IPS DF 6.9 (cell line): ENCODE measurements at regions not wholly inside any gene's neighbourhood (a gene's known extent, or its start where the extent isn't known, plus 50 kb on each side); places are given as distances from the start of the nearest gene placed in this dataset.

Source experiments
- DNase-seq: peaks from one replicate; pipeline ENCODE4 v3.0.0-alpha.2; 2013; ENCODE audit warnings: low read depth, low spot score
- H3K27ac ChIP-seq: one replicate; pipeline ENCODE4 v1.5.1; 2013; ENCODE audit warnings: low read length, control low read depth
- H3K27me3 ChIP-seq: 2 replicates; pipeline ENCODE4 v1.6.1; 2013; ENCODE audit warnings: mild to moderate bottlenecking, low read length; ENCODE audit not compliant: control insufficient read depth, insufficient read depth
- H3K36me3 ChIP-seq: 2 replicates; pipeline ENCODE4 v1.6.1; 2013; ENCODE audit warnings: low read length; ENCODE audit not compliant: control insufficient read depth, insufficient read depth
- H3K4me1 ChIP-seq: 2 replicates; pipeline ENCODE4 v1.6.1; 2013; ENCODE audit warnings: low read length; ENCODE audit not compliant: control insufficient read depth, insufficient read depth
- H3K4me3 ChIP-seq: 2 replicates; pipeline ENCODE4 v1.5.1; 2013; ENCODE audit warnings: mild to moderate bottlenecking, low read length
- H3K9me3 ChIP-seq: 2 replicates; pipeline ENCODE4 v1.6.1; 2013; ENCODE audit warnings: low read length, inconsistent platforms; ENCODE audit not compliant: control insufficient read depth, insufficient read depth
- WGBS: extraction: QIAGEN DNeasy Blood & Tissue Kit; methylation state at CpG from one replicate; pipeline ENCODE4 v1.1.7; 2013; ENCODE audit warnings: mixed read lengths, missing lambda C conversion rate; ENCODE audit not compliant: insufficient read length, insufficient coverage; 5-methylcytosine and 5-hydroxymethylcytosine counted together

- H3K36me3 ChIP-seq: no peaks in the 10 kb centered on the region
- no peak overlapping the region for H3K4me3 ChIP-seq
- no peaks in the 10 kb centered on the region for H3K27me3 ChIP-seq
- no peak overlapping the region for H3K27ac ChIP-seq
- no peak for DNase-seq
- H3K4me1 ChIP-seq: no peaks in the 10 kb centered on the region
- H3K9me3 ChIP-seq: no peaks in the 10 kb centered on the region
- no CpG with 5 or more reads among the region's 2 CpGs for WGBS
Observed at GRCh38 chr9:80012557-80013330, 441.0 kb downstream of the TLE4 start.

- H3K27ac ChIP-seq: no peak overlapping the region
- no peaks in the 10 kb centered on the region for H3K4me1 ChIP-seq
- WGBS: no CpG with 5 or more reads among the region's 3 CpGs
- no peaks in the 10 kb centered on the region for H3K36me3 ChIP-seq
- H3K4me3 ChIP-seq: no peak overlapping the region
- no peaks in the 10 kb centered on the region for H3K27me3 ChIP-seq
- no peaks in the 10 kb centered on the region for H3K9me3 ChIP-seq
- DNase-seq: no peak
Observed at GRCh38 chr9:80009204-80009603, 437.4 kb downstream of the TLE4 start.

GRCh38 chr9:80004714-80005113 is 432.9 kb downstream of the TLE4 start:
- no peaks in the 10 kb centered on the region for H3K4me1 ChIP-seq
- no peak overlapping the region for H3K4me3 ChIP-seq
- no peaks in the 10 kb centered on the region for H3K9me3 ChIP-seq
- no peak for DNase-seq
- no peaks in the 10 kb centered on the region for H3K27me3 ChIP-seq
- no peak overlapping the region for H3K27ac ChIP-seq
- H3K36me3 ChIP-seq: no peaks in the 10 kb centered on the region

- Histone ChIP-seq H3K4me3 (no peak overlapping the region), H3K9me3 (no peaks in the 10 kb centered on the region), H3K4me1 (no peaks in the 10 kb centered on the region), H3K36me3 (no peaks in the 10 kb centered on the region), H3K27me3 (no peaks in the 10 kb centered on the region), H3K27ac (no peak overlapping the region)
- DNase-seq: no peak
- no CpG with 5 or more reads among the region's 1 CpG for WGBS
Observed at GRCh38 chr9:79990536-79990935, 418.8 kb downstream of the TLE4 start.

- Histone ChIP-seq H3K27me3 (no peaks in the 10 kb centered on the region), H3K27ac (no peak overlapping the region), H3K9me3 (no peaks in the 10 kb centered on the region), H3K4me3 (no peak overlapping the region), H3K4me1 (no peaks in the 10 kb centered on the region), H3K36me3 (no peaks in the 10 kb centered on the region)
- no peak for DNase-seq
- WGBS: no CpG with 5 or more reads among the region's 7 CpGs
Observed at GRCh38 chr9:79989079-79989478, 417.3 kb downstream of the TLE4 start.

- no CpG with 5 or more reads among the region's 1 CpG for WGBS
- Histone ChIP-seq H3K27me3 (no peaks in the 10 kb centered on the region), H3K36me3 (no peaks in the 10 kb centered on the region), H3K27ac (no peak overlapping the region), H3K4me1 (no peaks in the 10 kb centered on the region), H3K9me3 (no peaks in the 10 kb centered on the region), H3K4me3 (no peak overlapping the region)
- no peak for DNase-seq
Observed at GRCh38 chr9:79988126-79988525, 416.4 kb downstream of the TLE4 start.

- Histone ChIP-seq H3K4me3 (no peak overlapping the region), H3K36me3 (no peaks in the 10 kb centered on the region), H3K4me1 (no peaks in the 10 kb centered on the region), H3K27ac (no peak overlapping the region), H3K27me3 (no peaks in the 10 kb centered on the region), H3K9me3 (no peaks in the 10 kb centered on the region)
- WGBS: no CpG with 5 or more reads among the region's 5 CpGs
- DNase-seq: no peak
Observed at GRCh38 chr9:79986437-79986836, 414.7 kb downstream of the TLE4 start.

GRCh38 chr9:79985772-79986171 is 414.0 kb downstream of the TLE4 start:
- H3K27me3 ChIP-seq: no peaks in the 10 kb centered on the region
- no peak overlapping the region for H3K27ac ChIP-seq
- no peaks in the 10 kb centered on the region for H3K36me3 ChIP-seq
- WGBS: no CpG with 5 or more reads among the region's 5 CpGs
- H3K9me3 ChIP-seq: no peaks in the 10 kb centered on the region
- no peak overlapping the region for H3K4me3 ChIP-seq
- DNase-seq: no peak
- no peaks in the 10 kb centered on the region for H3K4me1 ChIP-seq

- no peak overlapping the region for H3K27ac ChIP-seq
- no peaks in the 10 kb centered on the region for H3K27me3 ChIP-seq
- H3K4me1 ChIP-seq: no peaks in the 10 kb centered on the region
- H3K9me3 ChIP-seq: no peaks in the 10 kb centered on the region
- no peak overlapping the region for H3K4me3 ChIP-seq
- no CpG with 5 or more reads among the region's 7 CpGs for WGBS
- no peak for DNase-seq
- no peaks in the 10 kb centered on the region for H3K36me3 ChIP-seq
Observed at GRCh38 chr9:79985264-79985663, 413.5 kb downstream of the TLE4 start.

- Histone ChIP-seq H3K27ac (no peak overlapping the region), H3K9me3 (no peaks in the 10 kb centered on the region), H3K4me3 (no peak overlapping the region), H3K27me3 (no peaks in the 10 kb centered on the region), H3K36me3 (no peaks in the 10 kb centered on the region), H3K4me1 (no peaks in the 10 kb centered on the region)
- no peak for DNase-seq
- no CpG with 5 or more reads among the region's 4 CpGs for WGBS
Observed at GRCh38 chr9:79984429-79985067, 412.8 kb downstream of the TLE4 start.

GRCh38 chr9:79980432-79980831 is 408.7 kb downstream of the TLE4 start:
- Histone ChIP-seq H3K36me3 (no peaks in the 10 kb centered on the region), H3K4me3 (no peak overlapping the region), H3K27me3 (no peaks in the 10 kb centered on the region), H3K27ac (no peak overlapping the region), H3K4me1 (no peaks in the 10 kb centered on the region), H3K9me3 (no peaks in the 10 kb centered on the region)
- WGBS: no CpG with 5 or more reads among the region's 3 CpGs
- no peak for DNase-seq
